ENCODE measurements at regions not wholly inside any gene's neighbourhood (a gene's known extent, or its start where the extent isn't known, plus 50 kb on each side); places are given as distances from the start of the nearest gene placed in this dataset.

DNA sequence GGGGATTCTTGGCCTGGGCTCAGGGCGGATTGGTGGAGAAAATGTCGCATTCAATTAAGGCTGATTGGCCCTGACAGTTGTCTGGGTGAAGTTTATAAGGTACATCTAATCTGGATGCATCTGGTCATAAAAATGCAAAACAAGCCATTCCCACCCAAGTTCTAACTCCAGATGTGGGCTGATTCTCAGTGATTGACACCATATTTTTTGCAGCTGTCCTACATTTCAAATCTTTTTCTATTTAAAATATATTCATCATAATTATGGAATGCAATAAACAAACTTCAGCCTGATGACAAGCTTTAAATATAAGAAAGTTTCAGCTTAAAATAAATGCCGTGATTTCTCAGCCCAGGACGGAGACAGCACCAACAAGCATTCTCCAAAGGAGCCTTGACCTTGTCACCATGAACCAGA is 146.4 kb upstream of the SMIM23 start:
- TF ChIP-seq, protein P1, sequence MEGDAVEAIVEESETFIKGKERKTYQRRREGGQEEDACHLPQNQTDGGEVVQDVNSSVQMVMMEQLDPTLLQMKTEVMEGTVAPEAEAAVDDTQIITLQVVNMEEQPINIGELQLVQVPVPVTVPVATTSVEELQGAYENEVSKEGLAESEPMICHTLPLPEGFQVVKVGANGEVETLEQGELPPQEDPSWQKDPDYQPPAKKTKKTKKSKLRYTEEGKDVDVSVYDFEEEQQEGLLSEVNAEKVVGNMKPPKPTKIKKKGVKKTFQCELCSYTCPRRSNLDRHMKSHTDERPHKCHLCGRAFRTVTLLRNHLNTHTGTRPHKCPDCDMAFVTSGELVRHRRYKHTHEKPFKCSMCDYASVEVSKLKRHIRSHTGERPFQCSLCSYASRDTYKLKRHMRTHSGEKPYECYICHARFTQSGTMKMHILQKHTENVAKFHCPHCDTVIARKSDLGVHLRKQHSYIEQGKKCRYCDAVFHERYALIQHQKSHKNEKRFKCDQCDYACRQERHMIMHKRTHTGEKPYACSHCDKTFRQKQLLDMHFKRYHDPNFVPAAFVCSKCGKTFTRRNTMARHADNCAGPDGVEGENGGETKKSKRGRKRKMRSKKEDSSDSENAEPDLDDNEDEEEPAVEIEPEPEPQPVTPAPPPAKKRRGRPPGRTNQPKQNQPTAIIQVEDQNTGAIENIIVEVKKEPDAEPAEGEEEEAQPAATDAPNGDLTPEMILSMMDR (IDR thresholded peaks at IDR 0.05), result no peak
- TF ChIP-seq ESRRA (IDR thresholded peaks at IDR 0.05; ENCODE audit: borderline replicate concordance, low read length), result no peak
- TF ChIP-seq POLR2A (IDR thresholded peaks at IDR 0.05; ENCODE audit: low read length), result no peak
- TF ChIP-seq RNF2 (IDR thresholded peaks at IDR 0.05; ENCODE audit: borderline replicate concordance, low read depth), result no peak
- TF ChIP-seq, protein P2, sequence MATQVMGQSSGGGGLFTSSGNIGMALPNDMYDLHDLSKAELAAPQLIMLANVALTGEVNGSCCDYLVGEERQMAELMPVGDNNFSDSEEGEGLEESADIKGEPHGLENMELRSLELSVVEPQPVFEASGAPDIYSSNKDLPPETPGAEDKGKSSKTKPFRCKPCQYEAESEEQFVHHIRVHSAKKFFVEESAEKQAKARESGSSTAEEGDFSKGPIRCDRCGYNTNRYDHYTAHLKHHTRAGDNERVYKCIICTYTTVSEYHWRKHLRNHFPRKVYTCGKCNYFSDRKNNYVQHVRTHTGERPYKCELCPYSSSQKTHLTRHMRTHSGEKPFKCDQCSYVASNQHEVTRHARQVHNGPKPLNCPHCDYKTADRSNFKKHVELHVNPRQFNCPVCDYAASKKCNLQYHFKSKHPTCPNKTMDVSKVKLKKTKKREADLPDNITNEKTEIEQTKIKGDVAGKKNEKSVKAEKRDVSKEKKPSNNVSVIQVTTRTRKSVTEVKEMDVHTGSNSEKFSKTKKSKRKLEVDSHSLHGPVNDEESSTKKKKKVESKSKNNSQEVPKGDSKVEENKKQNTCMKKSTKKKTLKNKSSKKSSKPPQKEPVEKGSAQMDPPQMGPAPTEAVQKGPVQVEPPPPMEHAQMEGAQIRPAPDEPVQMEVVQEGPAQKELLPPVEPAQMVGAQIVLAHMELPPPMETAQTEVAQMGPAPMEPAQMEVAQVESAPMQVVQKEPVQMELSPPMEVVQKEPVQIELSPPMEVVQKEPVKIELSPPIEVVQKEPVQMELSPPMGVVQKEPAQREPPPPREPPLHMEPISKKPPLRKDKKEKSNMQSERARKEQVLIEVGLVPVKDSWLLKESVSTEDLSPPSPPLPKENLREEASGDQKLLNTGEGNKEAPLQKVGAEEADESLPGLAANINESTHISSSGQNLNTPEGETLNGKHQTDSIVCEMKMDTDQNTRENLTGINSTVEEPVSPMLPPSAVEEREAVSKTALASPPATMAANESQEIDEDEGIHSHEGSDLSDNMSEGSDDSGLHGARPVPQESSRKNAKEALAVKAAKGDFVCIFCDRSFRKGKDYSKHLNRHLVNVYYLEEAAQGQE (IDR thresholded peaks at IDR 0.05), result no peak
- TF ChIP-seq NPAS2 (CRISPR knock-in tag; IDR thresholded peaks at IDR 0.05; ENCODE audit: borderline replicate concordance), result no peak
- no peak for TF ChIP-seq RFX5 (IDR thresholded peaks at IDR 0.05)
- TF ChIP-seq, protein P3, sequence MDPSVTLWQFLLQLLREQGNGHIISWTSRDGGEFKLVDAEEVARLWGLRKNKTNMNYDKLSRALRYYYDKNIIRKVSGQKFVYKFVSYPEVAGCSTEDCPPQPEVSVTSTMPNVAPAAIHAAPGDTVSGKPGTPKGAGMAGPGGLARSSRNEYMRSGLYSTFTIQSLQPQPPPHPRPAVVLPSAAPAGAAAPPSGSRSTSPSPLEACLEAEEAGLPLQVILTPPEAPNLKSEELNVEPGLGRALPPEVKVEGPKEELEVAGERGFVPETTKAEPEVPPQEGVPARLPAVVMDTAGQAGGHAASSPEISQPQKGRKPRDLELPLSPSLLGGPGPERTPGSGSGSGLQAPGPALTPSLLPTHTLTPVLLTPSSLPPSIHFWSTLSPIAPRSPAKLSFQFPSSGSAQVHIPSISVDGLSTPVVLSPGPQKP (IDR thresholded peaks at IDR 0.05; ENCODE audit: low read depth, low read length), result no peak
- TF ChIP-seq, protein P4, sequence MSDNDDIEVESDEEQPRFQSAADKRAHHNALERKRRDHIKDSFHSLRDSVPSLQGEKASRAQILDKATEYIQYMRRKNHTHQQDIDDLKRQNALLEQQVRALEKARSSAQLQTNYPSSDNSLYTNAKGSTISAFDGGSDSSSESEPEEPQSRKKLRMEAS (IDR thresholded peaks at IDR 0.05), result no peak
- TF ChIP-seq JUNB (IDR thresholded peaks at IDR 0.05), result no peak
- no peak for TF ChIP-seq HDAC2 (IDR thresholded peaks at IDR 0.05)
- TF ChIP-seq RAD21 (conservative IDR thresholded peaks at IDR 0.05 in 1 of 2, IDR thresholded peaks at IDR 0.05 in 1 of 2), result no peak
- TF ChIP-seq TP53 (CRISPR knock-in tag; IDR thresholded peaks at IDR 0.05), result no peak
- TF ChIP-seq KDM5A (IDR thresholded peaks at IDR 0.05), result no peak
